Uterus (tissue), 3 donors: ENCODE measurements at regions not wholly inside any gene's neighbourhood (a gene's known extent, or its start where the extent isn't known, plus 50 kb on each side); places are given as distances from the start of the nearest gene placed in this dataset.

Source experiments
- DNase-seq, 2 donors: peaks; one replicate each; pipeline ENCODE4 v3.0.0-alpha.2; 2019 to 2020
- H3K27ac ChIP-seq, 2 donors: fragments of 200-600 bp; sonication (generic); 1 replicate in 1 of 2; 2 replicates in 1 of 2; pipeline ENCODE4 v1.5.1; 2016 to 2018
- H3K27me3 ChIP-seq, 2 donors: fragments of 200-600 bp; sonication (generic); one replicate each; pipeline ENCODE4 v1.5.1; 2018 to 2019; ENCODE audit warnings: control low read depth in 1 of 2
- H3K36me3 ChIP-seq, 2 donors: fragments of 200-600 bp; sonication (generic); one replicate each; pipeline ENCODE4 v1.5.1; 2019; ENCODE audit warnings: control low read depth in 1 of 2
- H3K4me1 ChIP-seq, 2 donors: fragments of 200-600 bp; sonication (generic); one replicate each; pipeline ENCODE4 v1.5.1; 2018 to 2019; ENCODE audit warnings: control low read depth in 1 of 2
- H3K4me3 ChIP-seq, 2 donors: fragments of 200-600 bp; sonication (generic); 1 replicate in 1 of 2; 2 replicates in 1 of 2; pipeline ENCODE4 v1.5.1; 2018 to 2019; ENCODE audit warnings: mild to moderate bottlenecking in 1 of 2
- H3K9me3 ChIP-seq, 2 donors: fragments of 200-600 bp; sonication (generic); one replicate each; pipeline ENCODE4 v1.5.1; 2019; ENCODE audit warnings: control low read depth in 1 of 2
- CTCF ChIP-seq, 4 experiments: fragments of 200-600 bp in 2 of 4; fragments of 450-650 bp in 2 of 4; sonication (generic) in 2 of 4; IDR thresholded peaks; one replicate each; pipeline ENCODE4 v1.5.1; 2016 to 2019; ENCODE audit warnings: antibody characterized with exemption in 4 of 4, mild to moderate bottlenecking in 2 of 4, moderate library complexity in 1 of 4
- POLR2A ChIP-seq, 2 donors: fragments of 450-650 bp; IDR thresholded peaks; one replicate each; pipeline ENCODE4 v1.6.1; 2016; ENCODE audit warnings: antibody characterized with exemption in 2 of 2, mild to moderate bottlenecking in 1 of 2, moderate library complexity in 1 of 2
- intact Hi-C: fragments of 100-400 bp; cut with DNase I; formaldehyde crosslinking; loops from one replicate; pipeline ENCODE4 v1.15.1; 2023; ENCODE audit warnings: low total_unique reads
- donor health status: DM: yes; HTN: yes; CAD: no.

GRCh38 chr3:34261001-34261385, 462.6 kb downstream of the PDCD6IP start:
- H3K9me3 ChIP-seq, result no peaks in the 10 kb centered on the region
- no peaks in the 10 kb centered on the region for H3K27me3 ChIP-seq
- peaks cover 3 to 12% of the 10 kb centered on the region in 2 donors for H3K4me1 ChIP-seq
- no peak for TF ChIP-seq CTCF (IDR thresholded peaks at IDR 0.05)
- no peak for TF ChIP-seq POLR2A (IDR thresholded peaks at IDR 0.05)
- no peak for DNase-seq
- no peak overlapping the region for H3K4me3 ChIP-seq
- H3K27ac ChIP-seq, result peak overlapping the region; percentile 54 to 62
- no peaks in the 10 kb centered on the region for H3K36me3 ChIP-seq
- intact Hi-C loops, result no loop called here

- H3K4me3 ChIP-seq, result no peak overlapping the region
- intact Hi-C loops, result no loop called here
- peak overlapping the region in 1 of 2 donors; percentile 23 for H3K27ac ChIP-seq
- no peak for TF ChIP-seq POLR2A (IDR thresholded peaks at IDR 0.05)
- TF ChIP-seq CTCF (IDR thresholded peaks at IDR 0.05), result no peak
- no peaks in the 10 kb centered on the region for H3K27me3 ChIP-seq
- DNase-seq, result no peak
- no peaks in the 10 kb centered on the region for H3K36me3 ChIP-seq
- H3K4me1 ChIP-seq, result peaks cover 3 to 12% of the 10 kb centered on the region in 2 donors
- H3K9me3 ChIP-seq, result no peaks in the 10 kb centered on the region
Observed at GRCh38 chr3:34263101-34263621, 464.7 kb downstream of the PDCD6IP start.

- H3K9me3 ChIP-seq, result no peaks in the 10 kb centered on the region
- DNase-seq, result no peak
- no peaks in the 10 kb centered on the region for H3K36me3 ChIP-seq
- H3K27me3 ChIP-seq, result no peaks in the 10 kb centered on the region
- intact Hi-C loops, result no loop called here
- TF ChIP-seq POLR2A (IDR thresholded peaks at IDR 0.05) (no peak), CTCF (IDR thresholded peaks at IDR 0.05) (no peak)
- H3K4me3 ChIP-seq, result no peak overlapping the region
- no peak overlapping the region for H3K27ac ChIP-seq
- peaks cover 3 to 12% of the 10 kb centered on the region in 2 donors for H3K4me1 ChIP-seq
Observed at GRCh38 chr3:34264337-34265041, 466.1 kb downstream of the PDCD6IP start.

GRCh38 chr3:34267088-34267487, 468.7 kb downstream of the PDCD6IP start:
- H3K4me1 ChIP-seq, result peaks cover 0 to 5% of the 10 kb centered on the region in 2 donors
- no peaks in the 10 kb centered on the region for H3K36me3 ChIP-seq
- intact Hi-C loops, result no loop called here
- no peak overlapping the region for H3K27ac ChIP-seq
- H3K4me3 ChIP-seq, result no peak overlapping the region
- H3K9me3 ChIP-seq, result no peaks in the 10 kb centered on the region
- no peaks in the 10 kb centered on the region for H3K27me3 ChIP-seq
- no peak for DNase-seq
- no peak for TF ChIP-seq POLR2A (IDR thresholded peaks at IDR 0.05)
- no peak for TF ChIP-seq CTCF (IDR thresholded peaks at IDR 0.05)

GRCh38 chr3:34268032-34268709, 469.7 kb downstream of the PDCD6IP start:
- DNase-seq, result no peak
- Histone ChIP-seq H3K36me3 (no peaks in the 10 kb centered on the region), H3K27ac (no peak overlapping the region), H3K9me3 (no peaks in the 10 kb centered on the region), H3K27me3 (no peaks in the 10 kb centered on the region), H3K4me3 (no peak overlapping the region), H3K4me1 (peaks cover 0 to 1% of the 10 kb centered on the region in 2 donors)
- TF ChIP-seq CTCF (IDR thresholded peaks at IDR 0.05), result no peak
- TF ChIP-seq POLR2A (IDR thresholded peaks at IDR 0.05), result no peak
- intact Hi-C loops, result no loop called here
